ENCODE measurements at regions not wholly inside any gene's neighbourhood (a gene's known extent, or its start where the extent isn't known, plus 50 kb on each side); places are given as distances from the start of the nearest gene placed in this dataset.

- TF ChIP-seq CTCF (IDR thresholded peaks at IDR 0.05 in 8 of 11, conservative IDR thresholded peaks at IDR 0.05 in 3 of 11): no peak
- TF ChIP-seq POLR2A (IDR thresholded peaks at IDR 0.05): no peak
Observed at GRCh38 chr18:39037925-39038324, 1472.3 kb upstream of the CELF4 start.
